ENCODE measurements at regions not wholly inside any gene's neighbourhood (a gene's known extent, or its start where the extent isn't known, plus 50 kb on each side); places are given as distances from the start of the nearest gene placed in this dataset.
A peak's percentile ranks its signal among the peaks of the same experiment; 100 is the strongest.

- TF ChIP-seq, protein P1, sequence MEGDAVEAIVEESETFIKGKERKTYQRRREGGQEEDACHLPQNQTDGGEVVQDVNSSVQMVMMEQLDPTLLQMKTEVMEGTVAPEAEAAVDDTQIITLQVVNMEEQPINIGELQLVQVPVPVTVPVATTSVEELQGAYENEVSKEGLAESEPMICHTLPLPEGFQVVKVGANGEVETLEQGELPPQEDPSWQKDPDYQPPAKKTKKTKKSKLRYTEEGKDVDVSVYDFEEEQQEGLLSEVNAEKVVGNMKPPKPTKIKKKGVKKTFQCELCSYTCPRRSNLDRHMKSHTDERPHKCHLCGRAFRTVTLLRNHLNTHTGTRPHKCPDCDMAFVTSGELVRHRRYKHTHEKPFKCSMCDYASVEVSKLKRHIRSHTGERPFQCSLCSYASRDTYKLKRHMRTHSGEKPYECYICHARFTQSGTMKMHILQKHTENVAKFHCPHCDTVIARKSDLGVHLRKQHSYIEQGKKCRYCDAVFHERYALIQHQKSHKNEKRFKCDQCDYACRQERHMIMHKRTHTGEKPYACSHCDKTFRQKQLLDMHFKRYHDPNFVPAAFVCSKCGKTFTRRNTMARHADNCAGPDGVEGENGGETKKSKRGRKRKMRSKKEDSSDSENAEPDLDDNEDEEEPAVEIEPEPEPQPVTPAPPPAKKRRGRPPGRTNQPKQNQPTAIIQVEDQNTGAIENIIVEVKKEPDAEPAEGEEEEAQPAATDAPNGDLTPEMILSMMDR (IDR thresholded peaks at IDR 0.05), result peak; percentile 29 to 74 (median 62)
- no peak for TF ChIP-seq POLR2A (IDR thresholded peaks at IDR 0.05)
Observed at GRCh38 chr1:91166106-91166712, 144.4 kb upstream of the ZNF644 start.

Measured in esophagus squamous epithelium (tissue), 4 donors.